Trophoblast cell (in vitro differentiated cells and primary cell): ENCODE measurements at regions not wholly inside any gene's neighbourhood (a gene's known extent, or its start where the extent isn't known, plus 50 kb on each side); places are given as distances from the start of the nearest gene placed in this dataset.

Experiments
- DNase-seq, 2 donors: peaks; one replicate each; pipeline ENCODE4 v3.0.0-alpha.2; 2016
- H2AFZ ChIP-seq: 2 replicates; pipeline ENCODE4 v1.6.1; 2013; ENCODE audit warnings: low read length, moderate library complexity, mild to moderate bottlenecking; ENCODE audit not compliant: insufficient read depth, poor library complexity
- H2AK5ac ChIP-seq: 2 replicates; pipeline ENCODE4 v1.6.1; 2013; ENCODE audit warnings: mild to moderate bottlenecking, low read length
- H2BK120ac ChIP-seq: 2 replicates; pipeline ENCODE4 v1.6.1; 2013; ENCODE audit warnings: low read length, mild to moderate bottlenecking, moderate library complexity; ENCODE audit not compliant: insufficient read depth, poor library complexity
- H2BK12ac ChIP-seq: 2 replicates; pipeline ENCODE4 v1.6.1; 2013; ENCODE audit warnings: mild to moderate bottlenecking, low read length, moderate library complexity
- H2BK5ac ChIP-seq: 2 replicates; pipeline ENCODE4 v1.6.1; 2013; ENCODE audit warnings: low read length, low read depth, moderate library complexity, mild to moderate bottlenecking; ENCODE audit not compliant: poor library complexity
- H3K14ac ChIP-seq: 2 replicates; pipeline ENCODE4 v1.6.1; 2013; ENCODE audit warnings: mild to moderate bottlenecking, low read length
- H3K18ac ChIP-seq: 2 replicates; pipeline ENCODE4 v1.6.1; 2013; ENCODE audit warnings: mild to moderate bottlenecking, low read length
- H3K23ac ChIP-seq: 2 replicates; pipeline ENCODE4 v1.6.1; 2013; ENCODE audit warnings: low read length
- H3K27ac ChIP-seq: 2 replicates; pipeline ENCODE4 v1.5.1; 2013; ENCODE audit warnings: low read depth, mild to moderate bottlenecking, inconsistent platforms, low read length, moderate library complexity
- H3K27me3 ChIP-seq: 2 replicates; pipeline ENCODE4 v1.6.1; 2013; ENCODE audit warnings: inconsistent platforms, mild to moderate bottlenecking, low read length, moderate library complexity; ENCODE audit not compliant: insufficient read depth
- H3K36me3 ChIP-seq, 2 experiments: 1 replicate in 1 of 2; 2 replicates in 1 of 2; pipeline ENCODE4 v1.6.1; 2013; ENCODE audit warnings: low read length in 2 of 2, mild to moderate bottlenecking in 2 of 2, moderate library complexity in 1 of 2; ENCODE audit not compliant: insufficient read depth in 2 of 2, control insufficient read depth in 1 of 2
- H3K4ac ChIP-seq: 2 replicates; pipeline ENCODE4 v1.6.1; 2013; ENCODE audit warnings: low read depth, mild to moderate bottlenecking, low read length, moderate library complexity
- H3K4me1 ChIP-seq, 2 experiments: 1 replicate in 1 of 2; 2 replicates in 1 of 2; pipeline ENCODE4 v1.6.1; 2013; ENCODE audit warnings: low read length in 2 of 2, mild to moderate bottlenecking in 2 of 2, moderate library complexity in 1 of 2; ENCODE audit not compliant: insufficient read depth in 2 of 2, control insufficient read depth in 1 of 2
- H3K4me2 ChIP-seq: 2 replicates; pipeline ENCODE4 v1.6.1; 2013; ENCODE audit warnings: inconsistent platforms, mild to moderate bottlenecking, low read length, moderate library complexity
- H3K4me3 ChIP-seq: 2 replicates; pipeline ENCODE4 v1.5.1; 2013; ENCODE audit warnings: mild to moderate bottlenecking, low read depth, low read length, inconsistent platforms
- H3K79me1 ChIP-seq: one replicate; pipeline ENCODE4 v1.6.1; 2013; ENCODE audit warnings: low read length
- H3K79me2 ChIP-seq: 2 replicates; pipeline ENCODE4 v1.6.1; 2013; ENCODE audit warnings: low read length, mild to moderate bottlenecking; ENCODE audit not compliant: control insufficient read depth, insufficient read depth, poor library complexity
- H3K9ac ChIP-seq: 2 replicates; pipeline ENCODE4 v1.6.1; 2013; ENCODE audit warnings: mild to moderate bottlenecking, low read length
- H3K9me3 ChIP-seq: 2 replicates; pipeline ENCODE4 v1.6.1; 2013; ENCODE audit warnings: low read depth, mild to moderate bottlenecking, control low read depth, inconsistent platforms, low read length; ENCODE audit not compliant: insufficient read depth
- H4K12ac ChIP-seq: 2 replicates; pipeline ENCODE4 v1.6.1; 2013; ENCODE audit warnings: low read depth, mild to moderate bottlenecking, low read length, moderate library complexity
- H4K8ac ChIP-seq: 2 replicates; pipeline ENCODE4 v1.6.1; 2013; ENCODE audit warnings: low read depth, mild to moderate bottlenecking, low read length, moderate library complexity
- H4K91ac ChIP-seq: one replicate; pipeline ENCODE4 v1.6.1; 2013; ENCODE audit warnings: low read depth, mild to moderate bottlenecking, low read length, moderate library complexity
- WGBS: extraction: QIAGEN DNeasy Blood & Tissue Kit; methylation state at CpG from one replicate; pipeline ENCODE4 v1.1.7; 2013; ENCODE audit warnings: missing lambda C conversion rate; ENCODE audit not compliant: insufficient read length, insufficient coverage; ENCODE audit errors: extremely low coverage; 5-methylcytosine and 5-hydroxymethylcytosine counted together

- no peak for DNase-seq
- H4K12ac ChIP-seq = no peak overlapping the region
Observed at GRCh38 chr4:31383767-31384166, 663.6 kb downstream of the PCDH7 start.

DNA sequence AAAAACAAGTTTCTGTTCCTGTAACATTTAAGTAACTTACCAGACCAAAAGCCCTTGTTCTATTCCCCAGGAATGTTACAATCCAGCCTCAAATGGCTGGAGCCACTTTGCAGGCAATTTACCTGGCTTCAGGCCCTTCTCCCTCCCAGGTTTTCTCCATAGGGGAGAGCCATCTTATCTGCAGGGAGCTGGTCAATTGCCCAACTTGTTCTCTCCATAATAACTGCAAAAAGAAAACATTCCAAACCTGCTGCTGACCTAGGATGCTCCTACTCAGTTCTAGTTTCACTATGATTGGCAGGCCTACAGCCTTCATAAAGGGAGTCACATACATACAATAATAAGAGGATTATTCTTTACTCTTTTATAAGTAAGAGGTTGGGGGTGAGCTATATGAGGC, 670.7 kb downstream of the PCDH7 start:
- Histone ChIP-seq H3K4me3 (no peak overlapping the region), H3K27ac (no peak overlapping the region), H4K8ac (no peak overlapping the region), H3K4me1 (no peaks in the 10 kb centered on the region), H3K4me2 (no peak overlapping the region), H3K14ac (no peak overlapping the region), H2AFZ (no peak overlapping the region), H3K27me3 (no peaks in the 10 kb centered on the region), H4K12ac (no peak overlapping the region), H3K79me1 (no peaks in the 10 kb centered on the region), H2AK5ac (no peak overlapping the region), H4K91ac (no peak overlapping the region), H3K18ac (no peak overlapping the region), H3K79me2 (no peaks in the 10 kb centered on the region), H2BK5ac (no peak overlapping the region), H3K9me3 (no peaks in the 10 kb centered on the region), H3K4ac (no peak overlapping the region), H2BK120ac (no peak overlapping the region), H2BK12ac (no peak overlapping the region), H3K23ac (no peak overlapping the region), H3K36me3 (no peaks in the 10 kb centered on the region), H3K9ac (no peak overlapping the region)
- DNase-seq = no peak

More at GRCh38 chr4:31383767-31384166, 663.6 kb downstream of the PCDH7 start:
- no peak overlapping the region for H3K18ac ChIP-seq
- no peak overlapping the region for H3K27ac ChIP-seq
- no peak overlapping the region for H4K8ac ChIP-seq
- no peak overlapping the region for H2BK5ac ChIP-seq
- no peak overlapping the region for H2AFZ ChIP-seq
- H4K91ac ChIP-seq = no peak overlapping the region
- WGBS = no CpG with 5 or more reads among the region's 2 CpGs
- no peak overlapping the region for H2BK120ac ChIP-seq
- H3K9ac ChIP-seq = no peak overlapping the region
- no peak overlapping the region for H3K14ac ChIP-seq
- H3K9me3 ChIP-seq = no peaks in the 10 kb centered on the region
- no peaks in the 10 kb centered on the region for H3K4me1 ChIP-seq
- H3K23ac ChIP-seq = no peak overlapping the region
- no peak overlapping the region for H3K4me2 ChIP-seq
- H2BK12ac ChIP-seq = no peak overlapping the region
- H3K4ac ChIP-seq = no peak overlapping the region
- no peaks in the 10 kb centered on the region for H3K36me3 ChIP-seq
- H2AK5ac ChIP-seq = no peak overlapping the region
- no peaks in the 10 kb centered on the region for H3K27me3 ChIP-seq
- no peaks in the 10 kb centered on the region for H3K79me1 ChIP-seq
- H3K4me3 ChIP-seq = no peak overlapping the region
- H3K79me2 ChIP-seq = no peaks in the 10 kb centered on the region

DNA sequence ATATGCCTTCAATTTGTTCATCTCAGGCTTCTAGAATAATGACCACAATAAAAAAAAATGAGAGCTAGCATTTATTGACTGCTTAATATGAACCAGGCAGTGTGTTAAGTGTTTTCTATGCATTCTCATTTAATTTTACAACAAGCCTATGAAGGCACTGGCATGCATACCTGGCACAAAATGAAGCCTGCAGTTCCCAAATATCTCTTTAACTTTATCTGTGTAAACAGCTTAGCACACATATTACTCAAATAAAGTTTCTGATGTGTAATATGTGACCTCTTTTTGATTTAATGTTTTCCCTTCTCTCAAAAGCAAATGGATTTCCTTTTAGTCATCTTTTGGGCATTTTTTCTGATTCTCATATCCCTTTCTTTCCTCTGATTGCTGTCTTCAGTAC, 671.8 kb downstream of the PCDH7 start:
- no peaks in the 10 kb centered on the region for H3K79me1 ChIP-seq

GRCh38 chr4:31392923-31393322, 672.8 kb downstream of the PCDH7 start:
- WGBS = no CpG with 5 or more reads among the region's 2 CpGs
- Histone ChIP-seq H3K4ac (no peak overlapping the region), H3K14ac (no peak overlapping the region), H3K23ac (no peak overlapping the region), H3K4me3 (no peak overlapping the region), H3K27me3 (no peaks in the 10 kb centered on the region), H4K91ac (no peak overlapping the region), H4K12ac (no peak overlapping the region), H3K79me2 (no peaks in the 10 kb centered on the region), H3K79me1 (no peaks in the 10 kb centered on the region), H2BK12ac (no peak overlapping the region), H4K8ac (no peak overlapping the region), H3K9ac (no peak overlapping the region), H3K4me1 (no peaks in the 10 kb centered on the region), H3K27ac (no peak overlapping the region), H2BK120ac (no peak overlapping the region), H3K9me3 (no peaks in the 10 kb centered on the region), H2BK5ac (no peak overlapping the region), H3K4me2 (no peak overlapping the region), H3K18ac (no peak overlapping the region), H2AFZ (no peak overlapping the region), H3K36me3 (no peaks in the 10 kb centered on the region), H2AK5ac (no peak overlapping the region)
- no peak for DNase-seq

More for the DNA sequence above, 671.8 kb downstream of the PCDH7 start:
- Histone ChIP-seq H3K4me2 (no peak overlapping the region), H3K27me3 (no peaks in the 10 kb centered on the region), H2BK12ac (no peak overlapping the region), H4K91ac (no peak overlapping the region), H3K4me3 (no peak overlapping the region), H2AK5ac (no peak overlapping the region), H3K18ac (no peak overlapping the region), H3K9me3 (no peaks in the 10 kb centered on the region), H3K36me3 (no peaks in the 10 kb centered on the region), H2BK5ac (no peak overlapping the region), H3K4ac (no peak overlapping the region), H4K12ac (no peak overlapping the region), H4K8ac (no peak overlapping the region), H3K27ac (no peak overlapping the region), H3K14ac (no peak overlapping the region), H3K79me2 (no peaks in the 10 kb centered on the region), H2AFZ (no peak overlapping the region), H2BK120ac (no peak overlapping the region), H3K9ac (no peak overlapping the region), H3K23ac (no peak overlapping the region), H3K4me1 (no peaks in the 10 kb centered on the region)
- no peak for DNase-seq

- no peak overlapping the region for H2BK5ac ChIP-seq
- no peak overlapping the region for H2AK5ac ChIP-seq
- no peak overlapping the region for H3K14ac ChIP-seq
- no peak overlapping the region for H2BK12ac ChIP-seq
- no peak overlapping the region for H4K91ac ChIP-seq
- no peak overlapping the region for H3K27ac ChIP-seq
- no peak overlapping the region for H4K12ac ChIP-seq
- no CpG with 5 or more reads among the region's 3 CpGs for WGBS
- no peak overlapping the region for H2BK120ac ChIP-seq
- H3K27me3 ChIP-seq = no peaks in the 10 kb centered on the region
- no peak overlapping the region for H3K4me2 ChIP-seq
- H3K4ac ChIP-seq = no peak overlapping the region
- no peak for DNase-seq
- H3K9me3 ChIP-seq = no peaks in the 10 kb centered on the region
- no peaks in the 10 kb centered on the region for H3K79me2 ChIP-seq
- H3K9ac ChIP-seq = no peak overlapping the region
- no peak overlapping the region for H2AFZ ChIP-seq
- H3K36me3 ChIP-seq = no peaks in the 10 kb centered on the region
- no peaks in the 10 kb centered on the region for H3K4me1 ChIP-seq
- H3K18ac ChIP-seq = no peak overlapping the region
- no peak overlapping the region for H4K8ac ChIP-seq
- H3K23ac ChIP-seq = no peak overlapping the region
- no peaks in the 10 kb centered on the region for H3K79me1 ChIP-seq
- no peak overlapping the region for H3K4me3 ChIP-seq
Observed at GRCh38 chr4:31408121-31408520, 688.0 kb downstream of the PCDH7 start.
